Activated CD8-positive, alpha-beta T cell treated with anti-CD3 and anti-CD28 coated beads for 36 hours (primary cell): ENCODE measurements at regions not wholly inside any gene's neighbourhood (a gene's known extent, or its start where the extent isn't known, plus 50 kb on each side); places are given as distances from the start of the nearest gene placed in this dataset.

Experiments
- ATAC-seq: fragments of 200-7000 bp; cut with Tn5 transposase; one replicate; pipeline ENCODE4 v1.10.0; 2021; ENCODE audit warnings: mild to moderate bottlenecking, moderate library complexity
- CTCF ChIA-PET: fragments of 350-600 bp; sonication (Branson Sonifier 250); formaldehyde crosslinking; loops from one replicate; lab custom pipeline; 2021; ENCODE audit warnings: antibody characterized with exemption; lab: Charles Lee
- POLR2A ChIA-PET: fragments of 350-600 bp; sonication (Branson Sonifier 250); formaldehyde crosslinking; loops from one replicate; lab custom pipeline; 2021; ENCODE audit warnings: antibody characterized with exemption; lab: Charles Lee
- DNase-seq: peaks from one replicate; pipeline ENCODE4 v3.0.0-alpha.2; 2020
- H3K27ac Mint-ChIP-seq: one replicate; pipeline ENCODE4 v1.8.0; 2021; ENCODE audit warnings: mild to moderate bottlenecking, mixed read lengths
- H3K27me3 Mint-ChIP-seq: one replicate; pipeline ENCODE4 v1.8.0; 2021; ENCODE audit warnings: mixed read lengths
- H3K36me3 Mint-ChIP-seq: one replicate; pipeline ENCODE4 v1.8.0; 2021; ENCODE audit warnings: low read depth, mixed read lengths
- H3K4me1 Mint-ChIP-seq: one replicate; pipeline ENCODE4 v1.8.0; 2021; ENCODE audit warnings: low read depth, mixed read lengths
- H3K4me3 Mint-ChIP-seq: one replicate; pipeline ENCODE4 v1.8.0; 2021; ENCODE audit warnings: mild to moderate bottlenecking, moderate library complexity, mixed read lengths
- H3K9me3 Mint-ChIP-seq: one replicate; pipeline ENCODE4 v1.8.0; 2021; ENCODE audit warnings: mixed read lengths
- intact Hi-C: fragments of 100-400 bp; cut with micrococcal nuclease; formaldehyde crosslinking; loops from one replicate; pipeline ENCODE4 v1.10.0; 2022
- TF ChIP-seq, protein P1 (sequence below): fragments of 200-600 bp; IDR thresholded peaks from one replicate; pipeline ENCODE4 v1.8.0; 2022; ENCODE audit warnings: antibody characterized with exemption, mild to moderate bottlenecking

DNA sequence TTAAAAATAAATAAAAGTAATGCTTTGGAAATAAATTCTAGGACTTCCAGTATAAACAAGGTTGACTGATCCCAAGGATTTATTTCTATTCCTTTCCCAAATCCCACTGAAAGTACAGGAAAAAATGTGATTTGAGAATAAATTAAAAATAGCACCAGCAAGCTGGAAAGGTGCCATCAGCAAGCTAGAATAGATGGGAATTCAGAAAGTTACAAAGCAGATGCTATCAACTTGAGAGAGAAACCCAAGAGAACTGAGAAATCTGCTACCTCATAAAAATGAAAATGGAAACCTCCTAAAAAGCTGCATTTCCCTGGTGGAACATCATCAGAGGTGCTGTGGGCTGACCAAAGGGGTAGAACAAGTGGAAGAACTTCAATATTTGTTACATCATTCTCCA lies 148.6 kb upstream of the KCNJ3 start:
- TF ChIP-seq, protein P1, sequence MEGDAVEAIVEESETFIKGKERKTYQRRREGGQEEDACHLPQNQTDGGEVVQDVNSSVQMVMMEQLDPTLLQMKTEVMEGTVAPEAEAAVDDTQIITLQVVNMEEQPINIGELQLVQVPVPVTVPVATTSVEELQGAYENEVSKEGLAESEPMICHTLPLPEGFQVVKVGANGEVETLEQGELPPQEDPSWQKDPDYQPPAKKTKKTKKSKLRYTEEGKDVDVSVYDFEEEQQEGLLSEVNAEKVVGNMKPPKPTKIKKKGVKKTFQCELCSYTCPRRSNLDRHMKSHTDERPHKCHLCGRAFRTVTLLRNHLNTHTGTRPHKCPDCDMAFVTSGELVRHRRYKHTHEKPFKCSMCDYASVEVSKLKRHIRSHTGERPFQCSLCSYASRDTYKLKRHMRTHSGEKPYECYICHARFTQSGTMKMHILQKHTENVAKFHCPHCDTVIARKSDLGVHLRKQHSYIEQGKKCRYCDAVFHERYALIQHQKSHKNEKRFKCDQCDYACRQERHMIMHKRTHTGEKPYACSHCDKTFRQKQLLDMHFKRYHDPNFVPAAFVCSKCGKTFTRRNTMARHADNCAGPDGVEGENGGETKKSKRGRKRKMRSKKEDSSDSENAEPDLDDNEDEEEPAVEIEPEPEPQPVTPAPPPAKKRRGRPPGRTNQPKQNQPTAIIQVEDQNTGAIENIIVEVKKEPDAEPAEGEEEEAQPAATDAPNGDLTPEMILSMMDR, result no peak
- Mint-ChIP-seq H3K4me1 (no peaks in the 10 kb centered on the region), H3K4me3 (no peak overlapping the region), H3K27me3 (no peaks in the 10 kb centered on the region), H3K9me3 (peaks cover 16% of the 10 kb centered on the region), H3K36me3 (no peaks in the 10 kb centered on the region), H3K27ac (no peak overlapping the region)
- CTCF ChIA-PET, result no interaction called here
- POLR2A ChIA-PET, result no interaction called here
- DNase-seq (no peak), ATAC-seq (no peak)
- intact Hi-C loops, result no loop called here

DNA sequence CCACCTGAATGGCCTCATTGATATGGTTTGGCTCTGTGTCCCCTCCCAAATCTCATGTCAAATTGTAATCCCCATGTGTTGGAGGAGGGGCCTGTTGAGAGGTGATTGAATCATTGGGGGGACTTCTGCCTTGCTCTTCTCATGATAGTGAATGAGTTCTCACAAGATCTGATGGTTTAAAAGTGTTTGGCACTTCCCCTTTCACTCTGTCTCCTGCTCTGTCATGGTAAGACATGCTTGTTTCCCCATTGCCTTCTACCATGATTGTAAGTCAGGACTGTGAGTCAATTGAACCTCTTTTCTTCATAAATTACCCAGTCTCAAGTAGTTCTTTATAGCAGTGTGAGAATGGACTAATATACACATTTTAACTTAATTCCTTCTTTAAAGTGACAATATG lies 146.8 kb upstream of the KCNJ3 start:
- ChIA-PET CTCF (no interaction called here), POLR2A (no interaction called here)
- ATAC-seq (no peak), DNase-seq (no peak)
- no peaks in the 10 kb centered on the region for H3K36me3 Mint-ChIP-seq
- H3K4me3 Mint-ChIP-seq, result no peak overlapping the region
- intact Hi-C loops, result no loop called here
- H3K4me1 Mint-ChIP-seq, result no peaks in the 10 kb centered on the region
- TF ChIP-seq, protein P1, result no peak
- peaks cover 7% of the 10 kb centered on the region for H3K9me3 Mint-ChIP-seq
- no peak overlapping the region for H3K27ac Mint-ChIP-seq
- no peaks in the 10 kb centered on the region for H3K27me3 Mint-ChIP-seq

DNA sequence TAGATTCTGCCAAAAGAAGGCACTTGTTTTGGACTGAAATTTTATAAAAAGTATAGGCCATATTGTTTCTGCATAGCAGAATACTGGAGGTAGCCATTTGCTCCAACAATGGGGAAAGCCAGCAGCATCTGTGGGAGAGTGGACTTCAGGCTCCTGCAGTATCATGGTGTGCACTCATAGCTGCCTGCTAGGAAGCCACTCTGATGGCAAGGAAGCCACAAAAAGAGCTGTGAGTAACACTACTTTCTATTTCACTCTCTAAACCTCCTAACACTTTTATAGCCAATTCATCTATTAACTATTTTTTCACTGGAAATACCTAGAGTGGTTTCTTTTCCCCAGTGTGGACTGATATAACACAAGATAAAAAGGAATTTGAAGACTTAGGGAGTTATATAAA lies 144.4 kb upstream of the KCNJ3 start:
- ChIA-PET CTCF (no interaction called here), POLR2A (no interaction called here)
- no peak overlapping the region for H3K27ac Mint-ChIP-seq
- H3K4me3 Mint-ChIP-seq, result no peak overlapping the region
- no peaks in the 10 kb centered on the region for H3K36me3 Mint-ChIP-seq
- intact Hi-C loops, result no loop called here
- ATAC-seq (peak; percentile 20), DNase-seq (peak; percentile 2)
- no peaks in the 10 kb centered on the region for H3K4me1 Mint-ChIP-seq
- no peaks in the 10 kb centered on the region for H3K27me3 Mint-ChIP-seq
- H3K9me3 Mint-ChIP-seq, result no peaks in the 10 kb centered on the region
- TF ChIP-seq, protein P1, result no peak

DNA sequence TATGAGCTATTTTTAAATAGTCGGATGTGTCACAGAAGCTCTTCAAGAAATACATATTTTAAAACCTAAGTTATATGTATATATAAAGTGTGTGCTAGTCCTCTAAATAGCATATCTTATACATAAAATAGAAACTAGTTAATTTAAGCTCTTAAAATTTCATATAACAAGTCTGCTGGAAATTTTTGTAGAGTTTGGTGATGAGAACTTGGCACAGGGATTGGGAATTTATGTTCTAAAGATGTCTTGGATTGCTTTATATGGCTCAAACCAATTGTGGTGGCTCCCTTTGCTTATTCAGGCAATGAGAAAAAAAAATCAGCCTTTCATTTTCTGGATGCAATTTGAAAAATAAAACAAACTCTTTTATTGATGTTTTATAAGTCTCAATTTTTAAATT lies 142.8 kb upstream of the KCNJ3 start:
- TF ChIP-seq, protein P1, result no peak
- ChIA-PET POLR2A (no interaction called here), CTCF (no interaction called here)
- intact Hi-C loops, result no loop called here
- Mint-ChIP-seq H3K27me3 (no peaks in the 10 kb centered on the region), H3K9me3 (no peaks in the 10 kb centered on the region), H3K4me3 (no peak overlapping the region), H3K27ac (no peak overlapping the region), H3K4me1 (no peaks in the 10 kb centered on the region), H3K36me3 (no peaks in the 10 kb centered on the region)
- DNase-seq, result no peak
- ATAC-seq, result no peak

DNA sequence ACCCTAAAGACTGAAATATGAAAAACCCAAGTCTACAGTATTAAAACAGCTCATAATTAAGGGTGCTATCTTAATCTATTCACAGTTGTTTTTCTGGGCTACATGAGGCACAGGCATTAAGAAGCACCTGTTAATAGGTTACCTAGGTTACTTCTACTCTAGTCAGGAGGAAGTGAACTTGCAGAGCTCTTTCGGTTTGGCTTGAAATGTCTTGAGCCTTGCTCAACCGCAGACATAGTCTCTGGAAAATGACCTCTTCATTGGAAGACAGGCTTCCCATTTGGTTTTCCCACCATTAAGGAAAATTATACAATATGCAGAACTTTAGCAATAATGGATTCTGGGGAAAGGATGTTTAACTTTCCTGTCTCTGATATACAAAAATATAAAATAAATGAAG lies 142.3 kb upstream of the KCNJ3 start:
- Mint-ChIP-seq H3K4me1 (no peaks in the 10 kb centered on the region), H3K27ac (no peak overlapping the region), H3K36me3 (no peaks in the 10 kb centered on the region), H3K27me3 (no peaks in the 10 kb centered on the region), H3K4me3 (no peak overlapping the region), H3K9me3 (no peaks in the 10 kb centered on the region)
- intact Hi-C loops, result no loop called here
- DNase-seq, result no peak
- POLR2A ChIA-PET, result no interaction called here
- TF ChIP-seq, protein P1, result no peak
- CTCF ChIA-PET, result no interaction called here
- ATAC-seq, result no peak
